IgD-negative memory B cell (primary cell): ENCODE measurements at regions not wholly inside any gene's neighbourhood (a gene's known extent, or its start where the extent isn't known, plus 50 kb on each side); places are given as distances from the start of the nearest gene placed in this dataset.
A peak's percentile ranks its signal among the peaks of the same experiment; 100 is the strongest.

ENCODE experiments used
- H3K27ac Mint-ChIP-seq, 3 donors: one replicate each; pipeline ENCODE4 v1.8.0; 2020 to 2022; ENCODE audit warnings: mild to moderate bottlenecking in 3 of 3, mixed read lengths in 3 of 3, moderate library complexity in 1 of 3
- H3K27me3 Mint-ChIP-seq: one replicate; pipeline ENCODE4 v1.8.0; 2021; ENCODE audit warnings: mixed read lengths
- H3K36me3 Mint-ChIP-seq: one replicate; pipeline ENCODE4 v1.8.0; 2020; ENCODE audit warnings: mild to moderate bottlenecking, mixed read lengths
- H3K4me1 Mint-ChIP-seq, 3 donors: one replicate each; pipeline ENCODE4 v1.8.0; 2020 to 2022; ENCODE audit warnings: mixed read lengths in 3 of 3, mild to moderate bottlenecking in 1 of 3
- H3K4me3 Mint-ChIP-seq, 4 donors: one replicate each; pipeline ENCODE4 v1.8.0; 2020 to 2022; ENCODE audit warnings: mild to moderate bottlenecking in 4 of 4, mixed read lengths in 4 of 4, moderate library complexity in 3 of 4
- H3K9me3 Mint-ChIP-seq, 3 donors: one replicate each; pipeline ENCODE4 v1.8.0; 2020 to 2021; ENCODE audit warnings: mixed read lengths in 3 of 3, mild to moderate bottlenecking in 1 of 3

DNA sequence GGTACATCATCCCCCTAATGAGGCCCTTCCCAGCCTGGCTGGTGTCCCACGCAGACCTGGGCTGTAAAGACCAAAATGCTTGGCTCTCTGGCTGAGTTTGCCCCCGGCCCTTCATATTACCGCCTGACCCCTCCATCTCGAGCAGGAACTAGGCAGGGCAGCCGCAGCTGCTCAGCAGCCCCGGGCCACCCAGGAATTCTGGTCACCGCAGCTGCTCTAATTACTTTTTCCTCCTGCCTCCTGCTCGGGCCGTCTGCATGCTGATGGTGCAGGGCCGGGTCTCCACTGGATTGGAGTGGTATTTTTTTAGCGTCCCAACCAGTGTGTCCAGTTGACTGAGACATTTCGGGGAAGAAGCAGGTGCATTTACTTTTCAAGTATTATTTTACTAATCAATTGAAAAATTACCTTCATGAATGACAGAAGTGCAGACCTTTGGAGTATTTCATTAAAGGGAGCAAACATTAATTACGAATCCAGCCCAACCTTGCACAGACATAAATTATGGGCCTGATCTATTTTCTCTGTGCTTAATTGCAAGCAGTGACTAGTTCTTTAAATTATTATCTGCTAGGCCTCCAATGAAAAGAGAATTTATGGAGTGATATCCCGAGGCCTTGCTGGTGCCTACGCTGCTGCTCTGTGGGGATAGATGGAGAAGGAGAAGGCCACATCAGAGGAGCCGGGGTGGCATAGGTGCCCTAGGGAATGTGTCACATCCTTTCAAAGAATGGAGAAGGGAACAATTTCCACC is 176.2 kb downstream of the CYLD start:
- Mint-ChIP-seq H3K4me3 (no peak overlapping the region), H3K36me3 (no peaks in the 10 kb centered on the region), H3K27me3 (peaks cover 5% of the 10 kb centered on the region), H3K27ac (no peak overlapping the region), H3K4me1 (no peaks in the 10 kb centered on the region), H3K9me3 (peaks cover 0 to 5% (median 2%) of the 10 kb centered on the region in 3 donors)

DNA sequence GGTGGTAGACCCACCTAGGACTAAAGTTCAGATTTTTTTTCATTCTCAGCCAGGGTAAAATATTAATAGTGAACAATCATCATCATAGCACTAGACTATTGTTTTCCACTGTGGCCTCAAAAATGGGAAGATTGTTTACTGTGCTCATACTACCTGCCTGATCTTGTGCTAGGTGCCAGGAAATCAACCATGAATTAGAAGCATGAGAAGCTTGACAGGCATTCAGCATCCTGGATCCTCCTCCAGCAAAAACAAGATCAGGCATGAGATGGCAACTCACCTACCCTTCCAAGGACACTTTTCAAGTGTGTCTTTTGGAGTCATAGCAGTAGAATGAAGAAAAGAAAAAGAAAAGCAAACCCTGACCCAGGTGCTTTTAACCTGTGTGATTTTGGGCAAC is 174.2 kb downstream of the CYLD start:
- Mint-ChIP-seq H3K4me1 (peaks cover 0 to 2% (median 0%) of the 10 kb centered on the region in 3 donors), H3K27me3 (peaks cover 6% of the 10 kb centered on the region), H3K9me3 (no peaks in the 10 kb centered on the region), H3K27ac (no peak overlapping the region), H3K36me3 (no peaks in the 10 kb centered on the region), H3K4me3 (no peak overlapping the region)

DNA sequence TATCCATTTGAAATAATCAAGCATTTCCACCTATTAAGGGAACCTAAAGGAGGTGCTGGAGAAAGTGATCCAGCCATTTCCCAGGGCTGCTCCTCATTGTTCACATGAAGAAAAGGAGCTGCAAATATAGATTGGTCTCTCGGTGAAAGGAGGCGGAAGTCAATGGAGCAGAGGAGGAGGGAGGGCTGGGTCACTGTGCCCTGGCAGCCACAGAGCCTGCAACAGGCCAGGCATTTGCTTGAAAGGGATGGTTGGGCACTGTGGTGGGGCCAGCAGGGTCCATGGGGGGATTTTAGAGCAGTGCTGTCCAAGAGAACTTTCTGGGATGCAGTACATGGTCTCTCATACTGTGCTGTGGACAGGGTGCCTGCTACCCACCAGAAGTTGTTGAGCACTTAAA is 173.2 kb downstream of the CYLD start:
- Mint-ChIP-seq H3K4me1 (peaks cover 0 to 2% (median 0%) of the 10 kb centered on the region in 3 donors), H3K36me3 (no peaks in the 10 kb centered on the region), H3K9me3 (no peaks in the 10 kb centered on the region), H3K27me3 (peaks cover 7% of the 10 kb centered on the region), H3K27ac (peak overlapping the region in 1 of 3 donors; percentile 44), H3K4me3 (no peak overlapping the region)

DNA sequence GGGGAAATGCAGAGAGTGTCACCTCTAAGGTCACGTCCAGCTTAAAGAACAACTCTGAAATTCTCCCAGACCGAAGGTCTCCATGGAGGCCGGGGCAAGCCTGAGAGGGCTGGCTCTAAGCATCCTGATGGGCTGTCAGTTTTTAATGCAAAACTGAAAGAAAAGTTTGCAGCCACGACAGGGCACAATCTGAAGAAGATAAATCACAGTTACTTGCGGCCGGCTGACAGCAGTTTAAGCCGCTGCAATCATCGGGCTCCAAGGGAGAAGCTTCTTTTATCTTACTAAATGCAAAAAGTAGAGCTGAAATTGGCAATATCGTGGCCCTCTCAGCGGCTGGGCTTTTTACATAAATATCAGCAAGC is 168.8 kb downstream of the CYLD start:
- Mint-ChIP-seq H3K36me3 (no peaks in the 10 kb centered on the region), H3K4me1 (peaks cover 0 to 2% (median 0%) of the 10 kb centered on the region in 3 donors), H3K27me3 (peaks cover 9% of the 10 kb centered on the region), H3K9me3 (peaks cover 0 to 2% (median 0%) of the 10 kb centered on the region in 3 donors), H3K27ac (no peak overlapping the region), H3K4me3 (no peak overlapping the region)

DNA sequence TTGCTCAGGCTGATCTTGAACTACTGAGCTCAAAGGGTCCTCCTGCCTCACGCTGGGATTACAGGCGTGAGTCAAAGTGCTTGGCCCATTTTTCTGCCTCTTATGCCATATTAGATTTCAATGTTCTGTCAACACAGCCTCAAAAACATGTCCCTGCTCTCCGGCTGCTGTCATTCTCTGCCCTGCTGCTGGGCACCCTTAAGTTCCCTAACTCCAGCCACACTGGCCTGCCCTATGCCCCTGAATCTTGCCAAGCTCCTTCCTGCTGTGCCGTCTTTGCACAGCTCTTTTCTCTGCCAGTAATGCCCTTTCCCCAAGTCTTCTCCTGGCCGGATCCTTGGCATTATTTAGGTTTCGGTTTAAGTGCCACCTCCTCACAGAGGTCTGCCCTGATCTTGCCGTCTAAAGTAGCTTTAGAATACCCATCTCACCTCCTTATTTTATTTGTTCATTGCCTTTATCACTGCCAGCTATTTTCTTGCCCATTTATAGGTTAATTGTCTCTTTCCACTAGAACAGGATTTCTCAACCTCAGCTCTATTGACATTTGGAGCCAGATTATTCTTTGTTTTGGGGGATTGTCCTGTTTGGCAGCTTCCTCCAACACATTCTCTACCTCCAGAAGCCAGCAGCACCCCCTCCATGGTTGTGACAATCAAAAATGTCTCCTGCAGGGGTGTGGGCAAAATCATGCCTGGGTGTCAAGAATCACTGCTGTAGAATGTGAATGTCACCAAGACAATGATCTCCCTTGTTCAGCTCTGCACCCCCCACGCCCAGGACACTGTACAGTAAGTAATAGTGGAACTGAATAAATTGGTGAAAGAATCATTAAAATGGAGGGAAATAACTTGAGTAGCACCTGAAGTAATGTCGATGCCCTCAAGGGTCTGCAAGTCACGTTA is 168.2 kb downstream of the CYLD start:
- peaks cover 9% of the 10 kb centered on the region for H3K27me3 Mint-ChIP-seq
- H3K9me3 Mint-ChIP-seq, result peaks cover 0 to 2% (median 0%) of the 10 kb centered on the region in 3 donors
- no peak overlapping the region for H3K27ac Mint-ChIP-seq
- H3K4me3 Mint-ChIP-seq, result no peak overlapping the region
- peaks cover 0 to 2% (median 0%) of the 10 kb centered on the region in 3 donors for H3K4me1 Mint-ChIP-seq
- H3K36me3 Mint-ChIP-seq, result no peaks in the 10 kb centered on the region

DNA sequence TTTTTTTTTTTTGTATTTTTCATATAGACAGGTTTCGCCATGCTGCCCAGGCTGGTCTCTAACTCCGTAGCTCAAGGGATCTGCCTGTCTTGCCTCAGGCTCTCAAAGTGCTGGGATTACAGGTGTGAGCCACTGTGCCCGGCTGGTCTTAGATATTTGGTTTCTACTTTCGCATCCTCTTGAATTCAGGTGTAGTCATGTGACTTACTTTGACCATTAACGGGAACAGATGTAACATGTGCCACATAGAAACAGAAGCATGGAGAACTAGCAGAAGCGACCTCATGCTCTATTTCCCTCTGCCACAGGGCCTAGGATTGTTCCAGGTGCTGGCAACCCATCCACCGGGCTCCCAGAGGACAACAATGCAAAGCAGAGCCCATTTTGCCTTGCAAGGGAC is 166.6 kb downstream of the CYLD start:
- H3K4me3 Mint-ChIP-seq, result no peak overlapping the region
- H3K27ac Mint-ChIP-seq, result no peak overlapping the region
- peaks cover 0 to 2% (median 0%) of the 10 kb centered on the region in 3 donors for H3K4me1 Mint-ChIP-seq
- H3K27me3 Mint-ChIP-seq, result peaks cover 9% of the 10 kb centered on the region
- peaks cover 0 to 2% (median 0%) of the 10 kb centered on the region in 3 donors for H3K9me3 Mint-ChIP-seq
- no peaks in the 10 kb centered on the region for H3K36me3 Mint-ChIP-seq

DNA sequence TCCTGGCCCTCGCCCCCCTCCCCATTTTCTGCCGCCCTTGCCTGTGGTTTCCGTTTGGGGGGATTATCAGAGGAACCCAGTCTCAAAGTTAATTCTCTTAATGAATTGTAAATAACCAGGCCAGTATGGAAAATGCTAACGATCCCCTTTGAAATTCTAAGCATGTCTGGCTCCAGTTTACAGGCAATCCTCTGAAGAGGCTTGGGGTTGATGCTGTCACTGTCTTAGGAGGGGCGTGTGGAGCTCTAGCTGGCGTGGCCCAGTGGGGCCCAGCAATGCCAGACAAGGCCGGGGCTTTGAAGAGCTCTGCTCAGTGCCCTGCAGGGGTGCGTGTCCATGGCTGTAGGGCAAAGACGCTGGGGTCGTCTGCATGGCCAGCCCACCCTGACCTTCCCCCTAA is 164.6 kb downstream of the CYLD start:
- Mint-ChIP-seq H3K36me3 (no peaks in the 10 kb centered on the region), H3K9me3 (peaks cover 0 to 2% (median 0%) of the 10 kb centered on the region in 3 donors), H3K4me1 (peaks cover 0 to 2% (median 0%) of the 10 kb centered on the region in 3 donors), H3K27ac (no peak overlapping the region), H3K27me3 (peaks cover 5% of the 10 kb centered on the region), H3K4me3 (no peak overlapping the region)

DNA sequence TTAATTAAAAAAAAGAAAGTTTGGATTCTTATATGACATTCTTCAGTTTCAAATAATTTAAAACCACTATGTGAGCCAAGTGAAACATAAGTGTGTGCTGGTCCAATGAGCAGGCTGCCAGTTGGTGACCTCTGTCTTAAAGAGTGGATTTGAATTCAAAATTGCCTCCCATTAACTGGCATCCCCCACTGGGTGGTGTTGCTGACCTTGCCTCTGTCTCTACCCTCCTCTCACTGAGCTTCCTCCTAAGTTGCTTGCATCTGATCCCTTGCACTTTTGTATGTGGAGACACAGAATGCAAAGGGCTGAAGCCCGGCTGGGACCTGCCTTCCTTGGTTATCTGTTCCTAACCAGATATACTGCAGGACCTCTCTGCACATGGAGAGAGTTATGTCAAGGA is 160.6 kb downstream of the CYLD start:
- peaks cover 0 to 2% (median 0%) of the 10 kb centered on the region in 3 donors for H3K4me1 Mint-ChIP-seq
- peaks cover 0 to 5% (median 2%) of the 10 kb centered on the region in 3 donors for H3K9me3 Mint-ChIP-seq
- no peaks in the 10 kb centered on the region for H3K27me3 Mint-ChIP-seq
- H3K4me3 Mint-ChIP-seq, result no peak overlapping the region
- no peak overlapping the region for H3K27ac Mint-ChIP-seq
- no peaks in the 10 kb centered on the region for H3K36me3 Mint-ChIP-seq

DNA sequence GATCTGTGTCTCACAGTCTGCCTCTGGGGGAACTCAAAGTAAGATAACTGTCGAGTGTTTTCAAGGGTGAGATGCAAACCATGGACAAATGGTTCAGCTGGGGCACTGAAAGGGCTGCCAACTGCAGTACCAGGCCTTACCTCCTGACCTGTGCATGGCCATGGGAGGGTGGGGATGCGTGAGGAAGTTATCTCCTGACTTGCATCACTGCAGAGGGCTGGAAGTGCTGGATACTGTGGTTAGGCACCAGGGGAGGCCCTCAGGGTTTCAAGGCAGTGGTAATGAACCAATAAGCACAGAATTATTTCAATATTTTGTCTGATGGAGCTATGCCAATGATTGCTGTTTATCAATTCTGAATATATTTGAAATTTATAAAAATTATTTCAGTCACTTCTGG is 159.2 kb downstream of the CYLD start:
- Mint-ChIP-seq H3K27me3 (no peaks in the 10 kb centered on the region), H3K4me3 (no peak overlapping the region), H3K9me3 (peaks cover 0 to 16% (median 3%) of the 10 kb centered on the region in 3 donors), H3K27ac (no peak overlapping the region), H3K4me1 (peaks cover 0 to 2% (median 0%) of the 10 kb centered on the region in 3 donors), H3K36me3 (no peaks in the 10 kb centered on the region)

DNA sequence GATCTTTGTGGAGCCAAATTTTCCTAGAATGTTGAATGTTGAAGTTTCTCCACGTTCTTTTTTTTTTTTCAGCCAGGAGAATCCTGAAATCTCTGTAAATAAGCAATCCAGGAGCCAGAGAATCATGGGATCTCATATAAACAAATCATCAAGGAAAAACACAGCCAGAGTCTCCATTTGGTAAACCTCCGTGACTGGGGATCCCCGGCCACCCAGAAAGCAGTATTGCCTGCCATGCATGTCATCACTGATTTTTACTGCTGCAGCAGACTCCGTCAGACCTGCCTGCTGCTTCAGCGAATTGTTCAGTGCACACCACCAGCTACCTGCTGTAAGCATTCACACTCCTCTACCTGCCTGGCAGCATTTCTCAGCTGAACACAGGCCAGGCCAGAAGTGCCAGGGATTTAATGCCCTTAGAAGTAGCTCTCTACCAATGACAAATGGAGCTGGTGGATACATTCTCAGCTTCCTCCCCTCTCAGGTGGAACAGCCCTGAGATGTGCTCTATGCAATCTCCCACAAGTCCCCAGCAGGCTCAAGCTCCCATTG is 158.6 kb downstream of the CYLD start:
- Mint-ChIP-seq H3K27me3 (peaks cover under 1% of the 10 kb centered on the region), H3K9me3 (peaks cover 0 to 21% (median 3%) of the 10 kb centered on the region in 3 donors), H3K4me3 (no peak overlapping the region), H3K36me3 (no peaks in the 10 kb centered on the region), H3K4me1 (peaks cover 0 to 2% (median 0%) of the 10 kb centered on the region in 3 donors), H3K27ac (no peak overlapping the region)

DNA sequence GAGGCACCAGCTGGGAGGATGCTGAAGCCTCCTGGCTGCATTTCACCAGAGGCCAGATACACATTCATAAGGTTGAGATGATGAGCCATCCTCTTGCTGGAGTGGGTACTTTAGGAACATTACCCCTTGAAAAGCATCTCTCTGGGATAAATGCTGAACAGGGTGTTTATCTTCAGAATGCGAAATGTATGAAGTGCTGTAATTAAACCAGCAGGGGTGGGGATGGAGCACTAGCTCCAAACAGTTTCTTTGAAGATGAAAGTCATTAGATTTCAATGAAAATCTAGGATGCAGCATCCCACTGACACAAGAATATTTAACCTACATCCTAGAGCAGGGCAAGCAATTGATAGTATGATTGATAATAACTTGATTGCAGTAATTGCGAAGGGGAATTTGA is 158.1 kb downstream of the CYLD start:
- peaks cover 0 to 2% (median 0%) of the 10 kb centered on the region in 3 donors for H3K4me1 Mint-ChIP-seq
- H3K4me3 Mint-ChIP-seq, result no peak overlapping the region
- H3K9me3 Mint-ChIP-seq, result peaks cover 0 to 21% (median 3%) of the 10 kb centered on the region in 3 donors
- H3K36me3 Mint-ChIP-seq, result no peaks in the 10 kb centered on the region
- no peak overlapping the region for H3K27ac Mint-ChIP-seq
- H3K27me3 Mint-ChIP-seq, result peaks cover 2% of the 10 kb centered on the region

DNA sequence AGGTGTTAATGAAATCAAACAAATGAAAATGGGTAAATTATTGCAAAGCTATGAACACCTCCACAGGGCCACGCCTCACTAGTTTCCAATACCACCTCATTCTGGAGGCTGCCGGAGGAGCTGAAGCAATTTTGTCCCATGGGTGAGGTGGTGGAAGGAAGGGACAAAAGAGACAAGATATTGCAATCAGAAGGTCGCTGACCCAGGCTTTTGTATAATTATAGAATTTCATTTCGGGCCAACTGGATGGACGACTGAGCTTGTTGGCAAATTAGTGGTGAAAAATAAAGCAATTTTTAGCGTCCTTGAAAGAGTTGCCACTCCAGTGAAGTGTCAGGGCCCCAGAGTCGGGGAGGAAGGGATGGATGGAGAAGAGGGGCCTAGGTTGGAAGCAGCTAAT is 147.9 kb downstream of the CYLD start:
- H3K4me3 Mint-ChIP-seq, result no peak overlapping the region
- no peaks in the 10 kb centered on the region for H3K4me1 Mint-ChIP-seq
- H3K36me3 Mint-ChIP-seq, result peaks cover 2% of the 10 kb centered on the region
- peaks cover 18% of the 10 kb centered on the region for H3K27me3 Mint-ChIP-seq
- peak overlapping the region in 1 of 3 donors; percentile 18 for H3K27ac Mint-ChIP-seq
- peaks cover 0 to 4% (median 3%) of the 10 kb centered on the region in 3 donors for H3K9me3 Mint-ChIP-seq

DNA sequence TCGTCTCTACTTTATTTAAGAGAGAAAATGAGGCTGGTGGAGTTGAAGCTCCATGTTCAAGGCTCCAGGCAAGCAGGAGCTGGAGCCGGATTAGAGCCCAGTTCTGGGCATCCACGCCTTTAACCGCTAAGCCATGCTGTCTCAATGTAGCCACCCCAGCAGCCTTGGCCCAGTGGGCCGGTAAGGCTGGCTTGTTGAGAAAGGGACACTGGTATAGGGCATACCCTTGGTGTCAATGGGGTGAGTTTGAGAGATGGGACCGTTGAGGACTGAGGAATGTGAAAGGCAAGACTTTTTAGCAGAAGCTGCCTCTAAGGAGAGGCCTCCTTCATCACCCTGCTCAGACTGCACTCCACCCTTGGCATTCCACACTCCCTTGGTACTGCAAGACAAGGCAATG is 147.4 kb downstream of the CYLD start:
- Mint-ChIP-seq H3K36me3 (peaks cover 2% of the 10 kb centered on the region), H3K27me3 (peaks cover 17% of the 10 kb centered on the region), H3K27ac (peak overlapping the region in 1 of 3 donors; percentile 48), H3K4me3 (no peak overlapping the region), H3K9me3 (peaks cover 0 to 4% (median 3%) of the 10 kb centered on the region in 3 donors), H3K4me1 (no peaks in the 10 kb centered on the region)

DNA sequence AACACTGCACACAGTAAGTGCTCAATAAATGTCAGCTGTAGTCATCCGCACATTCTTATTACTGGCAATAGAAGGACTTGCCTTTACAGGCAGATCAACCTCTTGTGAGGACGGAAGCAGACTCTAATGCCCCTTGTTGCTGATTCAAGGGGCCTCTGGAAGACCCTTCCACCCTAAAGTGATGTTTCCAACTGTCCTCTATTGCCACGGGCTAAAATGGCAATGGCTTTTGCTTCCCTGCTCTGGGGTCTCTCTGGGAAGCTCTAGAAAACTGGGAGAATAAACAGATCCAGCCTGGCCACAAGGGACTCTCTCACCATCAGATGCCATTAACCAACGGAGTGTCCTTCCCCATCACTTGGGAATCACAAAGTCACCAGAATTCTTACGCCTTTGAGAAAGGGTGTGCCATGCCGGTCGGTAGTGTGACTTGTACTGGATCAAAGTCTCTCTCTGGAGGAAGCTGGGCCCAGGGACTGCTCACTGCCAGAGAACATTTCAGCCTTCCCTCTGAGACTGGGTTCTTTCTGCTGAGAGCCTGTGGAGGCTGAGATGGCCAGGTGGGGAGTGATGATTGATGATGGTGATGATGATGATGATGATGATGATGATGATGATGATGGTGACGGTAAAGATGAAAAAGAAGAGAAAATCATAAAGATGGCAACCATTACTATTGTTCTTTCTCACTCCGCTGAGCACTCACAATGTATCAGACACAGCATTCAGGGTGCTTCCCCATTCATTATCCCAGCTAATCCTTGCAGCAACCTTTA is 146.8 kb downstream of the CYLD start:
- peaks cover 16% of the 10 kb centered on the region for H3K27me3 Mint-ChIP-seq
- H3K9me3 Mint-ChIP-seq, result peaks cover 0 to 4% (median 3%) of the 10 kb centered on the region in 3 donors
- H3K4me3 Mint-ChIP-seq, result no peak overlapping the region
- no peak overlapping the region for H3K27ac Mint-ChIP-seq
- no peaks in the 10 kb centered on the region for H3K4me1 Mint-ChIP-seq
- peaks cover 2% of the 10 kb centered on the region for H3K36me3 Mint-ChIP-seq
